WERI-Rb-1 (cell line): ENCODE measurements at regions not wholly inside any gene's neighbourhood (a gene's known extent, or its start where the extent isn't known, plus 50 kb on each side); places are given as distances from the start of the nearest gene placed in this dataset.

ENCODE experiments used
- DNase-seq: peaks from one replicate; pipeline ENCODE4 v3.0.0-alpha.2; 2020
- H3K27ac ChIP-seq: fragments of 250-450 bp; sonication (Bioruptor Pico); 2 replicates; pipeline ENCODE4 v1.5.1; 2020; ENCODE audit warnings: mild to moderate bottlenecking, moderate library complexity
- H3K27me3 ChIP-seq: fragments of 250-450 bp; sonication (Bioruptor Pico); 2 replicates; pipeline ENCODE4 v1.5.1; 2021; ENCODE audit warnings: mild to moderate bottlenecking, low read depth, moderate library complexity; ENCODE audit not compliant: insufficient read depth, severe bottlenecking
- H3K36me3 ChIP-seq: fragments of 250-450 bp; sonication (Bioruptor Pico); 2 replicates; pipeline ENCODE4 v1.5.1; 2020; ENCODE audit warnings: mild to moderate bottlenecking, moderate library complexity
- H3K4me3 ChIP-seq: 2 replicates; pipeline ENCODE4 v1.5.1; 2011; ENCODE audit warnings: low read depth, mild to moderate bottlenecking, control low read depth, low read length
- H3K9me3 ChIP-seq: fragments of 250-450 bp; sonication (Bioruptor Pico); 2 replicates; pipeline ENCODE4 v1.5.1; 2021; ENCODE audit warnings: mild to moderate bottlenecking, moderate library complexity; ENCODE audit not compliant: severe bottlenecking
- CTCF ChIP-seq: IDR thresholded peaks from 2 replicates; pipeline ENCODE4 v1.5.1; 2011; ENCODE audit warnings: low read depth, mild to moderate bottlenecking, control low read depth, inconsistent platforms, low read length

- Histone ChIP-seq H3K9me3 (no peaks in the 10 kb centered on the region), H3K4me3 (no peak overlapping the region), H3K27me3 (no peaks in the 10 kb centered on the region), H3K36me3 (no peaks in the 10 kb centered on the region), H3K27ac (no peak overlapping the region)
- no peak for TF ChIP-seq CTCF
- DNase-seq: no peak
These were observed 616.6 kb upstream of the SEMA6A start for GRCh38 chr5:117191251-117191650.

- no peak overlapping the region for H3K27ac ChIP-seq
- no peaks in the 10 kb centered on the region for H3K27me3 ChIP-seq
- no peak for DNase-seq
- H3K9me3 ChIP-seq: no peaks in the 10 kb centered on the region
- no peaks in the 10 kb centered on the region for H3K36me3 ChIP-seq
- no peak overlapping the region for H3K4me3 ChIP-seq
- TF ChIP-seq CTCF: no peak
These were observed 615.2 kb upstream of the SEMA6A start for GRCh38 chr5:117189784-117190183.

DNA sequence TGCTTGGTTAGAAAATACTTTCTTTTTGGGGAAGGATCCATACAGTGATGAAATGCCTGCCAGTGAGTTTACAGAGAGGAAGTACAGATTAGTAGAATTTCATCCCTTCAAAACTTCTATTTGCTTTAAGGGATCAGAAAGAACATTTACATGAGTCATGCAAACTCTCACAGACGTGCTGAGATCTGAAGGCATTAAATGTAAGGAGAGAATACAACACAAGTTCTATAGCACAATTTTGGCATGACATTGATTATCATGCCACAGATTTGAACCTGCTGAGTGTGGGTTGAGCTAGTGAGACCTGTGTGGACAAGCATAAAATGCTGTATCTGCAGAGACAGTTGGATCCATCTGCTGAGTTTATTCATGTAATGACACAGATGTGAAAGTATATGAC lies 613.6 kb upstream of the SEMA6A start:
- no peaks in the 10 kb centered on the region for H3K27me3 ChIP-seq
- H3K36me3 ChIP-seq: no peaks in the 10 kb centered on the region
- H3K9me3 ChIP-seq: no peaks in the 10 kb centered on the region
- H3K4me3 ChIP-seq: no peak overlapping the region
- TF ChIP-seq CTCF: no peak
- DNase-seq: no peak
- H3K27ac ChIP-seq: no peak overlapping the region

DNA sequence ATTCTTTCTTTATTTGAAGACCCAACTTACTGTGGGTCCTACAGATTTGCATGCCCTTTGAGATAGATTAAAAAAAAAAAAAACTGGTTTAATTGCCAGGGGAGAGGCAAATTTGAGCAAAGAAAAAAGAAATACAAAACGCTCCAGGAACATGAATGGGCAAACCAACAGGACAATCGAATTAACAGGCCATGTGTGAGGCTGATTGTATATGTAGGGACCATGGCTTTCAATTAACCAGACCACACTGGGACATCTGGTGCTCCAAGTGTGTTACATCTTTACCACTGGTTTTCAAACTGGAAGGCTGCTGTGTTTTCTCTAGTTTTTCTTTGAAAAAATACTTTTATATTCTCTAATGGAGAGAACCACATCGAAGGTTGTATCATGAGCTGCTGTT lies 612.1 kb upstream of the SEMA6A start:
- Histone ChIP-seq H3K4me3 (no peak overlapping the region), H3K27me3 (no peaks in the 10 kb centered on the region), H3K36me3 (no peaks in the 10 kb centered on the region), H3K9me3 (no peaks in the 10 kb centered on the region), H3K27ac (no peak overlapping the region)
- no peak for TF ChIP-seq CTCF
- no peak for DNase-seq

- DNase-seq: no peak
- TF ChIP-seq CTCF: no peak
These were observed 608.7 kb upstream of the SEMA6A start for GRCh38 chr5:117183326-117183725.

GRCh38 chr5:117182104-117182503 lies 607.5 kb upstream of the SEMA6A start:
- Histone ChIP-seq H3K9me3 (no peaks in the 10 kb centered on the region), H3K27ac (no peak overlapping the region), H3K36me3 (no peaks in the 10 kb centered on the region), H3K4me3 (no peak overlapping the region), H3K27me3 (no peaks in the 10 kb centered on the region)
- TF ChIP-seq CTCF: no peak
- no peak for DNase-seq

More at GRCh38 chr5:117183326-117183725, 608.7 kb upstream of the SEMA6A start:
- H3K27me3 ChIP-seq: no peaks in the 10 kb centered on the region
- H3K27ac ChIP-seq: no peak overlapping the region
- no peaks in the 10 kb centered on the region for H3K36me3 ChIP-seq
- H3K4me3 ChIP-seq: no peak overlapping the region
- H3K9me3 ChIP-seq: no peaks in the 10 kb centered on the region
